Suppressor macrophage treated with lipopolysaccharide for 1 hour (primary cell): ENCODE measurements at regions not wholly inside any gene's neighbourhood (a gene's known extent, or its start where the extent isn't known, plus 50 kb on each side); places are given as distances from the start of the nearest gene placed in this dataset.
"Not testable (repeated sequence)": the region's sequence is repeated elsewhere in the genome, so short reads cannot be mapped to it uniquely, and the experiment has no call there.

ENCODE experiments used
- DNase-seq, 3 donors: peaks; one replicate each; pipeline ENCODE4 v3.0.0-alpha.2; 2020 to 2022

DNA sequence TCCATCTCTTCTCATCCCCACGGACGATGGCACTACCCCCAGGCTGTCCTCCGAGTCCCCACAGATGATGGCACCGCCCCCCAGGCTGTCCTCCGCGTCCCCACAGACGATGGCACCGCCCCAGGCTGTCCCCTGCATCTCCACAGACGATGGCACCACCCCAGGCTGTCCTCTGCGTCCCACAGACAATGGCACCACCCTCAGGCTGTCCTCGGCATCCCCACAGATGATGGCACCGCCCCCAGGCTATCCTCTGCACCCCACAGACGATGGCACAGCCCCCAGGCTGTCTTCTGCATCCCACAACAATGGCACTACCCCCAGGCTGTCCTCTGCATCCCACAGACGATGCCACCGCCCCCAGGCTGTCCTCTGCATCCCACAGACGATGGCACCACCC lies 57.4 kb upstream of the PTCH1 start:
- DNase-seq, result no peak

DNA sequence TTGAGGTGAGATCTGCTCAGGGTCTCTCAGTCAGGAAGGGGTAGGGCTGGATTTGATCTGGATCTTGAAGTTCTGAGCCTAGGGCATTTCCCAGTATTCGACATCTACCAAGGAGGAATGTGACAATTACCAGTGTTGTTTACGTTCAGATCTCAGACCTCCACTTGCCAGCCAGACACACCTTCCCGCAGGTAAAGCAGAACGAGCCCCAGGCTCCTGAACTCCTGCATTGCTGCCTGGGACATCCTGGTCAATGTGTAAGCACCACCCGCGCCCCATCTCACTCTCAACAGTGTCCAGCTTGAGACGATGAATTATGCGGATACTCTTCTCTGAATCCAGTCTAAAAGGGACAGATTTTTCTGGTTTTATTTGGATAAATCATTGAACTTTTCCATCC lies 56.7 kb upstream of the PTCH1 start:
- DNase-seq, result no peak

GRCh38 chr9:95572381-95573151 lies 55.8 kb upstream of the PTCH1 start:
- DNase-seq, result no peak

GRCh38 chr9:95570646-95571045 lies 53.9 kb upstream of the PTCH1 start:
- no peak for DNase-seq

DNA sequence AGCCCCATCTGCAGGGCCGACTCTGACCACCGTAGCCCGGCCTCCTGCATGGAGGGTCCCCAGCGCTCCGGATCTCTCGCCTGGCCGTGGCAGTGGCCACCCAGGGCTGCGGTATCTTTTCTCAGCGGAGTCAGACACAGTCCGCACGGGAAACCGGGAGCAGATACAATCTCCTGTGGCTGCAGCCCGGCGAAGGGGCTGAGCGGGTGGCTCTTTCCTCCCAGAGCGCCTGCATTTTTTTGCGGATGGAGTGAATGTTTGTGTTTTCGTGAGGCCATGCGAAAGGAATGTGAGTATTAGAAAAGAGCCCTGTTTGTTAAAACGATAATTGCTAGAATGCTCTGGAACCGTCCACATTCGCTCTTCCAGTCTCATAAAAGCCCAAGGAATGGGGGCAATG lies 53.4 kb upstream of the PTCH1 start:
- no peak for DNase-seq

GRCh38 chr9:95568735-95569134 lies 52.0 kb upstream of the PTCH1 start:
- DNase-seq, result not testable (repeated sequence)
